Activated naive CD8-positive, alpha-beta T cell treated with anti-CD3 and anti-CD28 coated beads, Interleukin-2, amount 10 ng/mL, durations not matched to agents 7 days and 5 days (primary cell): ENCODE measurements at regions not wholly inside any gene's neighbourhood (a gene's known extent, or its start where the extent isn't known, plus 50 kb on each side); places are given as distances from the start of the nearest gene placed in this dataset.
"Not testable (repeated sequence)": the region's sequence is repeated elsewhere in the genome, so short reads cannot be mapped to it uniquely, and the experiment has no call there.

Experiments
- ATAC-seq: fragments of 150-1000 bp; cut with Tn5 transposase; one replicate; pipeline ENCODE4 v1.10.0; 2021; ENCODE audit warnings: low read depth, moderate library complexity
- POLR2A ChIA-PET: fragments of 350-600 bp; sonication (Branson Sonifier 250); formaldehyde crosslinking; loops from one replicate; lab custom pipeline; 2021; ENCODE audit warnings: antibody characterized with exemption; lab: Charles Lee
- DNase-seq: peaks from one replicate; pipeline ENCODE4 v3.0.0; 2021
- H3K27ac Mint-ChIP-seq: one replicate; pipeline ENCODE4 v1.8.0; 2022; ENCODE audit warnings: mild to moderate bottlenecking, mixed read lengths
- H3K27me3 Mint-ChIP-seq: one replicate; pipeline ENCODE4 v1.8.0; 2022; ENCODE audit warnings: mild to moderate bottlenecking, moderate library complexity, mixed read lengths
- H3K36me3 Mint-ChIP-seq: one replicate; pipeline ENCODE4 v1.8.0; 2021; ENCODE audit warnings: mild to moderate bottlenecking, mixed read lengths
- H3K4me1 Mint-ChIP-seq: one replicate; pipeline ENCODE4 v1.8.0; 2021; ENCODE audit warnings: mixed read lengths
- H3K4me3 Mint-ChIP-seq: one replicate; pipeline ENCODE4 v1.8.0; 2022; ENCODE audit warnings: mild to moderate bottlenecking, moderate library complexity, mixed read lengths
- H3K9me3 Mint-ChIP-seq: one replicate; pipeline ENCODE4 v1.8.0; 2021; ENCODE audit warnings: mixed read lengths

DNA sequence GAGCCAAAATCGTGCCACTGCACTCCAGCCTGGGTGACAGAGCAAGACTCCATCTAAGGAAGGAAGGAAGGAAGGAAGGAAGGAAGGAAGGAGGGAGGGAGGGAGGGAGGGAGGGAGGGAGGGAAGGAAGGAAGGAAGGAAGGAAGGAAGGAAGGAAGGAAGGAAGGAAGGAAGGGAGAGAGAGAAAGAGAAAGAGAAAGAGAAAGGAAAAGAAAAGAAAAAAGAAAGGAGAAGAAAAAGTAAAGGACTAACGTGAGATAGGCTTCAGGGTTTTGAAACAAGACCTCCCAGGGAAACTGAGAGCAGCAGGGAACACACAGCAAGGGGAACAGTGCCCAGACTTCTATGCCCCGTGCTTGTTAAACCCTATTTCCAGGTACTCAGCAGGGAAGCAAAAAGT, 278.7 kb downstream of the C16orf95 start:
- H3K4me1 Mint-ChIP-seq, POLR2A ChIA-PET, H3K9me3 Mint-ChIP-seq, H3K4me3 Mint-ChIP-seq, H3K36me3 Mint-ChIP-seq, H3K27ac Mint-ChIP-seq, H3K27me3 Mint-ChIP-seq, DNase-seq, ATAC-seq: not testable (repeated sequence)

DNA sequence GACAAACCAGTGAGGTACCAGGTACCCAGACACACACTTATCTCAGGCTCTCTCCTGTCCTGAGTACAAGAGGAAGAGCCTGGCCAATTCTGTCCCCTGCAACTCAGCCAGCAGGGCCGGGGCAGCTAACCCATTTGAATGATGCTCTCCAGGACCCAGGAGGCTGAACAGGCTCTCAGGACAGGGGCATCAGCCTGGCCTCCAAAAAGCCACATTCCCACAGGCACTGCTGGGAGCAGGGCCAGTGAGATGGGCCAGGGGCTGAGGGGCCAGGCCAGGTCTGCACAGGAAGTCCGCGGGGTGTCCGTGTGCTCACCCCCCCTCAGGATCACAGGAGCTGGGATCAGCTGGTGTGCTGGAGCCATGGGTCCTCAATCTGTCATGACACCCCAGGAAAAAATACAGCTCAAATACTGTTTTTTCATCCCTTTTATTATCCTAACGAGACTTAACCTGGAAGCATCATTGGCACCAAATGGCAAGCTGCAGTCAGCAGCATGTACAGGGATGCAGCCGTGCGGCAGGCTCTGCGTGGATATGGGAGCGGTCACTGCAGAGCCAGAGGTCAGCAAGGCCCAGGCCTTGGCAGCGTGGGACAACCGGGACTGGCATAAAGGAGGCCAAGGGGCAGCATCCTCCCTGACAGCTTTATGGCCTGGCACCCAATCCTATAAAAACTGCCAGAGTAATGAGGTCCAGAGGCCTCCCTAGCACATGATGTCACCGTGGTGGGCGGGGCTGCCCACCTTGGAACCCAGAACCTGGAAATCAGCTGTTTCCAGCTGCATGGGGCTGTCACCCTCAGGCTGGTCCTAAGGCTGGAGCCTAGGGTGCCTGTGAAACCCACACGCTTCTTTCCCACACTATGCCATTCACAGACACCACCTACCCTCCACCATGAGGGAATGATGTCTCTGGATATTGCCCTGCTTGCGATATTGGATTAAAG, 276.7 kb downstream of the C16orf95 start:
- no peak for ATAC-seq
- POLR2A ChIA-PET = no interaction called here
- no peak overlapping the region for H3K4me3 Mint-ChIP-seq

DNA sequence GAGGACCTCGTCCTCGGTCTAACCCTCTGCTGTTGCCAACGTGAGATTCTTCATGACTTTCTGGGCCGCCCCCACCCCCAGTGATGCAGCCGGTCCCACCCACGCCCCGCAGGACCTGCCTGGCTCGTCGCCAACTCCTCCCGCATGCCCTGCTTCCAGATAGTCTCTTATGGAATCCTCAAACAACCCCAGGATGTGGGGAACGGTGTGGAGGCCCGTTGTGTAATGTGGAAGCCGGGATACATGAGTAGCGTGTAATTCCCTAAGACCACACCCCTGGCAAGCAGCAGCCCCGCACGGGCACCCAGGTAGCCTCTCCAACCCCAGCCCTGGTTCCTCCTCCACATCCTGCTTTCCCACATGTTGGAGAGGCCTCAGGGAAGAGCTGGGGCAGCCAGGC, 275.9 kb downstream of the C16orf95 start:
- POLR2A ChIA-PET = no interaction called here
- no peak overlapping the region for H3K27ac Mint-ChIP-seq
- peaks cover 6% of the 10 kb centered on the region for H3K27me3 Mint-ChIP-seq

More for the DNA sequence above, 276.7 kb downstream of the C16orf95 start:
- Mint-ChIP-seq H3K4me1 (no peaks in the 10 kb centered on the region), H3K27ac (no peak overlapping the region), H3K36me3 (no peaks in the 10 kb centered on the region), H3K9me3 (no peaks in the 10 kb centered on the region), H3K27me3 (peaks cover 6% of the 10 kb centered on the region)
- no peak for DNase-seq

DNA sequence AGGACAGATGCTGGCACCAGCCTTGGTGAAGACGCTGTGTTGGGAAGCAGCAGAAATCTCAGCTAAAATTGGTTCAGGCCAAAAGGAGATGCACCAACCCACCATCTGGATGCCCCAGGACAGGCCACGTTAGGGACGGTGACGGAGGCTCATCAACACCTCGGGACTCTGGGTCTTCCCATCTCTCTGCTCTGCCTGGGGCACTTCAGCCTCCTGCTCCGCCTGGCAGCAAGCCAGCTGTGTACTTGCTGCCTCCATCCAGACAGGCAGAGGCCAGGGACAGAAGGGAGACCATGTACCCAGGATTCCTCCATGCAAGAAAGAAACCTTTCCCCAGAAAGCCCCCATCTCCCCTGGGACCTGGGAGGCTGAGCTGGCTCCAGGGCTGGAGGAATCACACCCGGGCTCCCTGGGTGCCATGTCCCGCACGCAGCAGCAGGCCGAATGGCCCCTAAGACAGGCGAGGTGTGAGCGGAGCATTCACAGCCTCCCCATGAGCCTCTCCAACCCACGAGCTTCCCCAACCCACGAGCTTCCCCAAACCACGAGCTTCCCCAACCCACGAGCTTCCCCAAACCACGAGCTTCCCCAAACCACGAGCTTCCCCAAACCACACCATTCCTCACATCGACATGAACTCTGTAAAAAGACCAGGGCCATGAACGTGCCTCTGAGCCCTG, 274.5 kb downstream of the C16orf95 start:
- Mint-ChIP-seq H3K4me3 (no peak overlapping the region), H3K36me3 (no peaks in the 10 kb centered on the region), H3K27ac (no peak overlapping the region), H3K9me3 (no peaks in the 10 kb centered on the region), H3K4me1 (no peaks in the 10 kb centered on the region), H3K27me3 (peaks cover 6% of the 10 kb centered on the region)
- POLR2A ChIA-PET = no interaction called here
- DNase-seq = no peak
- no peak for ATAC-seq

More for the DNA sequence above, 275.9 kb downstream of the C16orf95 start:
- H3K4me3 Mint-ChIP-seq = no peak overlapping the region
- DNase-seq (no peak), ATAC-seq (no peak)
- H3K9me3 Mint-ChIP-seq = no peaks in the 10 kb centered on the region
- H3K36me3 Mint-ChIP-seq = no peaks in the 10 kb centered on the region
- H3K4me1 Mint-ChIP-seq = no peaks in the 10 kb centered on the region

DNA sequence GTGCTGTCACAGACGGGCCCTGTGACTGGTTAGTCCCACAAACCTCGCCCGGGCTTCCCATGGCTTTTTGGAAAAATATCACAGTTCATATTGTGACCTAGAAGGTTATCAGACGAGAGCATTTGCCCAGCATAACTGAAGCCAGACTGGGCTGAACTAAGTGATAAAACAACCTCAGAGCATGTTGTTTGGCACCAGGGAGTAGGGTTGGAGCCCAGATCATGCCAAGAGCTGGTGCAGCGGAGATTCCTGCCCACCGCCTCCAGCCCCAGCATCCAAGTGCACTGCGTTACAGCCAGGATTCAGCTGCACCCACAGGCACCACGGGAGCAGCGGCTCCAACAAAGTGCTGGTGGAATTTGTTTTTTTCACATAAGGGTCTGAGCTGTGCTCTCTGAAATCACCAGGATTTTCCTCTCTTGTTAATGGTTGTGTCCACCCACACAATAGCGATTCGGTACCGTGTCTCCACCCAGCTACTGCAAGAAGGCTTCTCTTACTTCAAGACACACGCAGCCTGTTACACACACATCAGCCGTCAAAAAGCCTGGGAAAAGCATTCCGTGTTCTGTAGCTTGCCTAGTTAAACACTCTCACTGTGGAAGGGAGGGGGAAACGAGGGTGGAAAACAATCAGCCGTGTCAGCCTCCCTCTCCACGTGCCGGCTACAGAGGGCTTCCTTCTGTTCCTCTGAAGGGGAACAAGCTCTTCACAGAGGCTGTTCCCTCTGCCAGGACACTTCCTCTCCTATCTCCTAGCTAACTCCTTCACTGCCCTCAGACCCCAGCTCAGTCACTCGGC, 273.8 kb downstream of the C16orf95 start:
- Mint-ChIP-seq H3K4me1 (no peaks in the 10 kb centered on the region), H3K9me3 (no peaks in the 10 kb centered on the region), H3K27ac (no peak overlapping the region), H3K4me3 (no peak overlapping the region), H3K36me3 (no peaks in the 10 kb centered on the region), H3K27me3 (peaks cover 6% of the 10 kb centered on the region)
- DNase-seq = no peak
- POLR2A ChIA-PET = no interaction called here
- no peak for ATAC-seq

DNA sequence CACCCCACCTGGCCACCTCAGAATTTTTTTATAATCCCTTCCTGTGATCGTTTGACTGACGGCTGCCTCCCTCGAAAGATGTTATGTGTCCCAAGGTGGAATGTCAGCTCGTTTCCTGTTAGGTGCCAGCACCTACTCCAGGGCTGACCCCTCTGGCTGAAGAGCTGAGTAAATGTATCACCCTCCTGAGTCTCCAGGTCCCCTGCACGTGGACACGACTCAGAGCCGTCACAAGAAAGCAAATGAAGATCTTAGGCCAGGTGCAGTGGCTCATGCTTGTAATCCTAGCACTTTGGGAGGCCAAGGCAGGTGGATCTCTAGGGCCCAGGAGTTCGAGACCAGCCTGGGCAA, 273.2 kb downstream of the C16orf95 start:
- DNase-seq (no peak), ATAC-seq (no peak)
- H3K36me3 Mint-ChIP-seq = no peaks in the 10 kb centered on the region
- H3K4me3 Mint-ChIP-seq = no peak overlapping the region
- H3K27ac Mint-ChIP-seq = no peak overlapping the region
- H3K9me3 Mint-ChIP-seq = no peaks in the 10 kb centered on the region
- peaks cover 6% of the 10 kb centered on the region for H3K27me3 Mint-ChIP-seq
- POLR2A ChIA-PET = no interaction called here
- no peaks in the 10 kb centered on the region for H3K4me1 Mint-ChIP-seq

DNA sequence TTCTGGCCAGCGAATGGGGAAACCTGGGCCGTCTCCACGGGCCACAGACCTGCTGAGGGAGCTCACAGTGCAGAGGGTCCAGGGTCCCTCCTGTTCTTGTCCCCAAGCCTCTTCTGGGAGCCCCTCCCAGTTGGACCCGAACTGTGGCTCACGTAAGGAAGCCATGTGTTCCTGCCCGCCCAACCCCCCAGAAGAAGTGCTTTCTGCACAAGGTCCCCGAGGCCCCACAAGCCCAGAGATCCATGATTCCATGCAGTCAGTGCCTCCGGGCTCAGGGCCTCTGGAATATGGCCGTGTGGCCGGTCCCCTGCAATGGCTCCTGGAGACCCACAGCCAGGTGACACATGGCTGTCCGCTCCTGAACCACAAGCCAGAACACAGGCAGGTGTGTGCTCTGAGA, 272.4 kb downstream of the C16orf95 start:
- Mint-ChIP-seq H3K4me1 (no peaks in the 10 kb centered on the region), H3K9me3 (no peaks in the 10 kb centered on the region), H3K27ac (no peak overlapping the region), H3K27me3 (peaks cover 6% of the 10 kb centered on the region), H3K4me3 (no peak overlapping the region), H3K36me3 (no peaks in the 10 kb centered on the region)
- DNase-seq (no peak), ATAC-seq (no peak)
- POLR2A ChIA-PET = no interaction called here

DNA sequence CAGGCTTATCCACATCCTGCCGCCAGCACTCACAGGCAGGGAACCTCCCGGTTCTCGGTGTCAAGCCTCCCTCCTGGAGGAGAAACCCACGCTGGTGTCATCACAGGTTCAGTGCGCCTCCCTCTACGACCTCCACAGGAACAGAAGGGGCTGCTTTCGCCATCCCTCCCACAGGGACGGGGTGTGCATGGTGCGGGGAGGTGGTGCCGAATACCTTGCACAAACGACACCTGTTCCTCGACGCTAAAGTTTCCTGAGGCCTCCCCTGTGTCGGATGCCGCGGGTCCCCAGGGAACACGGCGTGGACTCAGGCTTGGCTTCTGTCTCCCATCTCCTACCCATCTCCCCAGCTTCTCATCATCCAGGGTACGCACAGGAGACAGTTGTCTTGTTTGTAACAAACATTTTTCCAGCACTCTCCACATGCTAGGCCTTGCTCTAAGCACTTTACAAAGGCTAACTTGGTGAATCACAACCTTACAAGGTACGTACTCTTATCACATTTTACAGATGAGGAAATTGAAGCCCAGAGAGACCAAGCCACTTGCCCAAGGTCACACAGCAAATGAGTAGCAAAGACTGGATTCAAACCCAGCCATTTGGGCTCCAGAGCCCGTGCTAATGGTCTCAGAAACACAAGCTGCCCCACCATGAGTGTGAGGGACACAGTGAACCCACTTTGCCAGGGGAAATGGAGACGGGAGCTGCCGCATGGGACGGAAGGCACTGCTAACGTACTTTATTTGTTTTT, 271.6 kb downstream of the C16orf95 start:
- Mint-ChIP-seq H3K36me3 (no peaks in the 10 kb centered on the region), H3K4me1 (no peaks in the 10 kb centered on the region), H3K4me3 (no peak overlapping the region), H3K9me3 (no peaks in the 10 kb centered on the region), H3K27ac (no peak overlapping the region), H3K27me3 (peaks cover 6% of the 10 kb centered on the region)
- ATAC-seq (no peak), DNase-seq (no peak)
- POLR2A ChIA-PET = no interaction called here

DNA sequence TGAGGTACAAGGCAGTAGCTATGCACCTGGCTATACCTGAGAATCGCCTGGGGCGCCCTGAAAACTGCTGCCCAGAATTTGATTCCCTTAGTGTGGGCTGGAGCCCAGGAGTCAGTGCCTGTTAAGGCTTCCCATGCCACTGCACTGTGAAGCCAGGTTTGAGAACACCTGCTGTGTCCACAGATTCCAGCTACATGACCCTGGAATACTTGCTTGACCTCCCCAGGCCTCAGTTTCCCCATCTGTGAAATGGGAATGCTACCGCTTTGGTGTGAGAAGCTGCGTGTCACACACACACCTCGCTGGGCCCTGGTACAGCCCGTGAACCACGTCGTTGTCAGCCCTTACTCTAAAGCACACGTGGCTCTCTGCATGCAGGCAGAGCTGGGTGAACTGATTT, 271.0 kb downstream of the C16orf95 start:
- Mint-ChIP-seq H3K4me1 (no peaks in the 10 kb centered on the region), H3K27me3 (peaks cover 6% of the 10 kb centered on the region), H3K9me3 (no peaks in the 10 kb centered on the region), H3K4me3 (no peak overlapping the region), H3K36me3 (no peaks in the 10 kb centered on the region), H3K27ac (no peak overlapping the region)
- ATAC-seq = no peak
- DNase-seq = no peak
- POLR2A ChIA-PET = no interaction called here

DNA sequence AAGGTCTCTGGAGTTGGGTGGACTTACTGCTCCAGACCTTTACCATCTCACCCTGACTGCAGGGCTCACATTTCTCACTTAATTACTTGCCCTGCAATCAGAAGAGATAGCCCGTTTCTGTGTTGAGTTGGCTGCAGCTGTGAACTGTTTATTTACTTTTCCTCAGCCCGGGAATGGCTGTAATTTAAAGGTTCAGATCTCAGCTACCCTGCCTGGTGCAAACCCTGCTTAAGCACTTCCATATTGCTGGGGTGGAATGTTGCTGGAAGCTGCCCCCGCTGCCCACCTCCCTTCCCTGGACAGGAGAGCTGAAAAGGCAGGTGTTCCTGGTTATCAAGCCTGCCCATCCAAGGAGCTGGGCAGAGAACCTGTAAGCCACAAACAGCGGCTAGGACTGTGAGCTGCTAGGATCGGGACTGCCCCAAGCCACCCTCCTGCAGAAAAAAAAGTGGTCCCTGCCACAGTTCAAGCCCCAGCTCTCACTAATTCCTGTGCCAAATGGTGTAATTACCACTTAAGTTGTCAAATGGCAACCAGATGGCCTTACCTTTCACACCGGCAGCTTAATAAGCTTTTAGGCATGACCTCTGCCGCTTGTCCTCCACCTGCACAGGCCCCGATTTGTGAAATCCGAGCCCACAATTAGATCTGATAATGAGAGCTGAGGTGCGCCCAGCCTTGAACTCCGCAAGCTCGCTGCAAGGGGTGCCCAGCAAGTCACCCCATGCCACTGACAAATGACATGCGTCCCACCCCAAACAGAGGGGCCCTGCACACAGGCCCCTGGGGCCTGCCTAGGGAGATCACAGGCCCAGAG, 269.8 kb downstream of the C16orf95 start:
- no peak overlapping the region for H3K4me3 Mint-ChIP-seq
- no peaks in the 10 kb centered on the region for H3K4me1 Mint-ChIP-seq
- no peak overlapping the region for H3K27ac Mint-ChIP-seq
- H3K36me3 Mint-ChIP-seq = no peaks in the 10 kb centered on the region
- POLR2A ChIA-PET = no interaction called here
- H3K9me3 Mint-ChIP-seq = no peaks in the 10 kb centered on the region
- peaks cover 12% of the 10 kb centered on the region for H3K27me3 Mint-ChIP-seq
- ATAC-seq (no peak), DNase-seq (no peak)

DNA sequence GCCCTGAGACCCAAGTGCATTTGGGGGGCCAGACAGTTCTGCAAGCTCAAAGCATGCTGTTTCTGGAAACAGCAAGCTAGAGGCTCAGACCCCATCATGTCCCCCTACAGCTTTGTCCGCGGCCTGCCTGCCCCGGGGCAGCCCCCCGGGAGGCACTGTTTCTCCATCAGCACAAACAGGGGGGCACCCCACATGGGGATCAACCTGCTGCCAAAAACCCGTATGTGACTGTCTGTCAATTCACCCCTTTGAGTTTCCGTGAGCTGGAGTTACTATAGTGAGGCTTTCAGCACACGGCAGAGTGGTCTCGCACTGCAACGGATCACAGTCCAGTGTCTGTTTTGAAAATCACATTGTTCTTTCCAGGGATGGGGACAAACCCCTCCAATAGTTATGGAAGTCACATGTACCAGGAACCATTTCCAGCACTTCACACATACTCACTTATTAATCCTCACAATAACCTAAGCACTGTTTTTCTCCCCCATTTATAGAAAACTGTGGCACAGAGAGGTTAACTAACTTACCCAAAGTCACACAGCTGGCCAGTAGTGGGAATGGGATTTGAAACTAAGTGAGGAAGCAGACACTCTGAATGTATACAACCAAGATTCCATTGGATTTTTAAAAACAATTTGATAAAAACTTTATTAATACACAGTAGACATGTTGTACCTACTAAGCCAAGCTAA, 269.0 kb downstream of the C16orf95 start:
- ATAC-seq = no peak
- Mint-ChIP-seq H3K4me1 (no peaks in the 10 kb centered on the region), H3K4me3 (no peak overlapping the region), H3K27me3 (peaks cover 17% of the 10 kb centered on the region), H3K27ac (no peak overlapping the region), H3K9me3 (no peaks in the 10 kb centered on the region), H3K36me3 (no peaks in the 10 kb centered on the region)
- DNase-seq = no peak
- POLR2A ChIA-PET = no interaction called here

DNA sequence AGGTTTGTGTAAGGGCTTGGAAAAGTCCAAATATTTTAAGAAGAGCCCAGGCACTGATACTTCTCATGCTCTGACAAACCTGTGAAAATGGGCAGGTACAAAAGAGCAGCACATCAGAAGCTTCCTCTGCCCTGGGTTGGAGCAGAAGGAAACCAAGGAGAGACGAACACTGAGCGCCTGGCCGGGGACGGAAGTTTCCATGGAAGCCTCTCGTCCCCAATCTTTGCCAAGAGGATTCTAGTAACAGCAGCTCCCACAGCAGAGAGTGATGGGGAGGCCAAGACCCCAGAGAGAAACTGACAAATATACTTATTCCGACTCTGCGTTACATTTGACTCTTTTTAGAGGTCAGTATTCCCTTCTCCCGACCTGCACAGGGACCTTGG, 268.5 kb downstream of the C16orf95 start:
- DNase-seq = no peak
- POLR2A ChIA-PET = no interaction called here
- ATAC-seq = no peak
- no peaks in the 10 kb centered on the region for H3K9me3 Mint-ChIP-seq
- H3K27me3 Mint-ChIP-seq = peaks cover 14% of the 10 kb centered on the region
- no peak overlapping the region for H3K27ac Mint-ChIP-seq
- no peaks in the 10 kb centered on the region for H3K4me1 Mint-ChIP-seq
- H3K36me3 Mint-ChIP-seq = no peaks in the 10 kb centered on the region
- H3K4me3 Mint-ChIP-seq = no peak overlapping the region
